D721Med (cell line): ENCODE measurements at regions not wholly inside any gene's neighbourhood (a gene's known extent, or its start where the extent isn't known, plus 50 kb on each side); places are given as distances from the start of the nearest gene placed in this dataset.
"Not testable (repeated sequence)": the region's sequence is repeated elsewhere in the genome, so short reads cannot be mapped to it uniquely, and the experiment has no call there.

ENCODE experiments used
- DNase-seq: peaks from one replicate; pipeline ENCODE4 v3.0.0; 2011; ENCODE audit warnings: low spot score; ENCODE audit not compliant: insufficient read length
- FAIRE-seq: peaks from 2 replicates; lab custom pipeline; 2011; peaks lifted over from hg19 to GRCh38; lab: Jason Lieb, UNC
- CTCF ChIP-seq: IDR thresholded peaks from 2 replicates; pipeline ENCODE4 v1.5.1; 2012; ENCODE audit warnings: mild to moderate bottlenecking, control low read depth; ENCODE audit not compliant: insufficient read depth; ENCODE audit errors: missing control alignments

- FAIRE-seq, result no peak
- no peak for DNase-seq
- TF ChIP-seq CTCF, result no peak
Observed at GRCh38 chr20:22052025-22052650, 346.7 kb downstream of the PAX1 start.

- not testable (repeated sequence) for DNase-seq, FAIRE-seq
Observed at GRCh38 chr20:22045956-22046507, 340.6 kb downstream of the PAX1 start.

GRCh38 chr20:22027423-22027822, 322.0 kb downstream of the PAX1 start:
- no peak for FAIRE-seq
- TF ChIP-seq CTCF, result no peak
- no peak for DNase-seq

- FAIRE-seq (no peak), DNase-seq (no peak)
- no peak for TF ChIP-seq CTCF
Observed at GRCh38 chr20:22020201-22020600, 314.7 kb downstream of the PAX1 start.

- no peak for FAIRE-seq
- TF ChIP-seq CTCF, result no peak
- no peak for DNase-seq
Observed at GRCh38 chr20:22008456-22008855, 303.0 kb downstream of the PAX1 start.

- TF ChIP-seq CTCF, result no peak
- no peak for FAIRE-seq
- DNase-seq, result no peak
Observed at GRCh38 chr20:22006306-22006705, 300.8 kb downstream of the PAX1 start.

GRCh38 chr20:22005535-22005934, 300.1 kb downstream of the PAX1 start:
- DNase-seq (no peak), FAIRE-seq (no peak)
- no peak for TF ChIP-seq CTCF
